HEK293 (cell line): ENCODE measurements at regions not wholly inside any gene's neighbourhood (a gene's known extent, or its start where the extent isn't known, plus 50 kb on each side); places are given as distances from the start of the nearest gene placed in this dataset.

ENCODE experiments used
- CTCF ChIA-PET: fragments of 350-600 bp; formaldehyde crosslinking; extraction: SDS; loops from one replicate; lab custom pipeline; 2021; ENCODE audit warnings: antibody characterized with exemption; lab: Yijun Ruan, JAX
- POLR2A ChIA-PET: fragments of 300-600 bp; formaldehyde crosslinking; extraction: SDS; loops from one replicate; lab custom pipeline; 2020; ENCODE audit warnings: antibody characterized with exemption, inconsistent platforms; lab: Yijun Ruan, JAX
- H3K27ac ChIP-seq: fragments of 200-500 bp; sonication (Bioruptor generic); 2 replicates; pipeline ENCODE4 v1.5.1; 2014; ENCODE audit warnings: low read depth, low read length, control low read depth, inconsistent platforms; ENCODE audit errors: extremely low read depth
- H3K36me3 ChIP-seq, 2 experiments: fragments of 200-500 bp in 1 of 2; sonication (Bioruptor generic) in 1 of 2; 1 replicate in 1 of 2; 2 replicates in 1 of 2; pipeline ENCODE4 v1.5.1; 2014 to 2017; ENCODE audit warnings: inconsistent platforms in 2 of 2, low read length in 2 of 2; ENCODE audit not compliant: control insufficient read depth in 2 of 2, insufficient read depth in 1 of 2
- H3K4me1 ChIP-seq: fragments of 200-500 bp; sonication (Bioruptor generic); 2 replicates; pipeline ENCODE4 v1.5.1; 2014; ENCODE audit warnings: mild to moderate bottlenecking, low read length, inconsistent platforms; ENCODE audit not compliant: control insufficient read depth, insufficient read depth
- H3K4me3 ChIP-seq: 2 replicates; pipeline ENCODE4 v1.5.1; 2011; ENCODE audit warnings: low read depth, mild to moderate bottlenecking, control low read depth, low read length, moderate library complexity
- H3K9me3 ChIP-seq: fragments of 200-500 bp; sonication (Bioruptor generic); 2 replicates; pipeline ENCODE4 v1.5.1; 2014; ENCODE audit warnings: low read depth, low read length, inconsistent platforms; ENCODE audit not compliant: control insufficient read depth, insufficient read depth
- MEIS1 ChIP-seq: sonication (generic); formaldehyde crosslinking; IDR thresholded peaks from 2 replicates; pipeline ENCODE4 v1.8.1; 2022; ENCODE audit warnings: missing genetic modification reagents, mild to moderate bottlenecking, borderline replicate concordance
- MZF1 ChIP-seq: fragments of 450-650 bp; formaldehyde crosslinking; IDR thresholded peaks from 2 replicates; pipeline ENCODE4 v1.5.1; 2017; ENCODE audit warnings: missing biosample characterization, missing genetic modification characterization, borderline replicate concordance
- OSR2 ChIP-seq: fragments of 450-650 bp; formaldehyde crosslinking; IDR thresholded peaks from 2 replicates; pipeline ENCODE4 v1.5.1; 2016; ENCODE audit warnings: missing biosample characterization, missing genetic modification characterization
- SETDB1 ChIP-seq: IDR thresholded peaks from one replicate; pipeline ENCODE4 v1.6.1; 2017; ENCODE audit warnings: mild to moderate bottlenecking, low read length, moderate library complexity, mixed read lengths; ENCODE audit not compliant: insufficient read length
- TRIM28 ChIP-seq: IDR thresholded peaks from 2 replicates; pipeline ENCODE4 v1.6.1; 2011; ENCODE audit warnings: low read length, control low read depth, borderline replicate concordance
- YY2 ChIP-seq: fragments of 450-650 bp; formaldehyde crosslinking; IDR thresholded peaks from 2 replicates; pipeline ENCODE4 v1.5.1; 2016; ENCODE audit warnings: missing biosample characterization, missing genetic modification characterization
- ZBTB10 ChIP-seq: fragments of 450-650 bp; formaldehyde crosslinking; IDR thresholded peaks from 2 replicates; pipeline ENCODE4 v1.5.1; 2016; ENCODE audit warnings: missing biosample characterization, missing genetic modification characterization
- ZBTB6 ChIP-seq: fragments of 450-650 bp; formaldehyde crosslinking; IDR thresholded peaks from 2 replicates; pipeline ENCODE4 v1.5.1; 2017; ENCODE audit warnings: missing biosample characterization, missing genetic modification characterization
- ZNF121 ChIP-seq: fragments of 450-650 bp; formaldehyde crosslinking; IDR thresholded peaks from 2 replicates; pipeline ENCODE4 v1.5.1; 2016; ENCODE audit warnings: missing biosample characterization, missing genetic modification characterization
- ZNF26 ChIP-seq: fragments of 450-650 bp; formaldehyde crosslinking; IDR thresholded peaks from 2 replicates; pipeline ENCODE4 v1.5.1; 2016; ENCODE audit warnings: missing biosample characterization, missing genetic modification characterization
- ZNF324 ChIP-seq: fragments of 450-650 bp; formaldehyde crosslinking; IDR thresholded peaks from 2 replicates; pipeline ENCODE4 v1.5.1; 2016; ENCODE audit warnings: missing biosample characterization, missing genetic modification characterization
- ZNF513 ChIP-seq: fragments of 450-650 bp; IDR thresholded peaks from 2 replicates; pipeline ENCODE4 v1.5.1; 2018; ENCODE audit warnings: missing biosample characterization, missing genetic modification characterization
- ZNF561 ChIP-seq: fragments of 450-650 bp; IDR thresholded peaks from 2 replicates; pipeline ENCODE4 v1.5.1; 2018; ENCODE audit warnings: missing biosample characterization, missing genetic modification characterization, borderline replicate concordance
- ZNF677 ChIP-seq: fragments of 450-650 bp; IDR thresholded peaks from 2 replicates; pipeline ENCODE4 v1.5.0; 2018; ENCODE audit warnings: missing biosample characterization, mild to moderate bottlenecking, missing genetic modification characterization, moderate library complexity
- ZNF692 ChIP-seq: fragments of 450-650 bp; formaldehyde crosslinking; IDR thresholded peaks from 2 replicates; pipeline ENCODE4 v1.5.1; 2016; ENCODE audit warnings: missing biosample characterization, missing genetic modification characterization
- ZNF707 ChIP-seq: fragments of 450-650 bp; formaldehyde crosslinking; IDR thresholded peaks from 2 replicates; pipeline ENCODE4 v1.5.1; 2016; ENCODE audit warnings: missing biosample characterization, missing genetic modification characterization
- ZNF792 ChIP-seq: fragments of 450-650 bp; formaldehyde crosslinking; IDR thresholded peaks from 2 replicates; pipeline ENCODE4 v1.5.1; 2016; ENCODE audit warnings: missing biosample characterization, missing genetic modification characterization

- Histone ChIP-seq H3K4me3 (no peak overlapping the region), H3K36me3 (no peaks in the 10 kb centered on the region), H3K27ac (no peak overlapping the region), H3K4me1 (no peaks in the 10 kb centered on the region)
- CTCF ChIA-PET = no interaction called here
- TF ChIP-seq ZNF792 (no peak), ZBTB6 (no peak), SETDB1 (no peak), ZNF26 (tag by site-specific recombination) (no peak), ZNF561 (tag by site-specific recombination) (no peak), ZNF513 (tag by site-specific recombination) (no peak), ZBTB10 (tag by site-specific recombination) (no peak), ZNF677 (tag by site-specific recombination) (no peak), MZF1 (tag by site-specific recombination) (no peak), ZNF121 (no peak), YY2 (tag by site-specific recombination) (no peak), TRIM28 (no peak), ZNF692 (no peak), ZNF707 (tag by site-specific recombination) (no peak), ZNF324 (no peak), OSR2 (tag by site-specific recombination) (no peak)
- TF ChIP-seq, all 188 proteins: peak for 0
- no peaks in the 10 kb centered on the region for H3K9me3 ChIP-seq
- POLR2A ChIA-PET = no interaction called here
Measured at GRCh38 chr2:39558906-39559305, 106.8 kb upstream of the TMEM178A start.

- CTCF ChIA-PET = no interaction called here
- TF ChIP-seq MEIS1 (CRISPR knock-in tag) (no peak), SETDB1 (peak; percentile 47)
- Histone ChIP-seq H3K4me3 (no peak overlapping the region), H3K36me3 (no peaks in the 10 kb centered on the region), H3K27ac (no peak overlapping the region), H3K9me3 (no peaks in the 10 kb centered on the region), H3K4me1 (no peaks in the 10 kb centered on the region)
- POLR2A ChIA-PET = no interaction called here
Measured at GRCh38 chr2:39563572-39563971, 102.1 kb upstream of the TMEM178A start.
